Epithelial cell of esophagus (primary cell): ENCODE measurements at regions not wholly inside any gene's neighbourhood (a gene's known extent, or its start where the extent isn't known, plus 50 kb on each side); places are given as distances from the start of the nearest gene placed in this dataset.
"Not testable (repeated sequence)": the region's sequence is repeated elsewhere in the genome, so short reads cannot be mapped to it uniquely, and the experiment has no call there.

Source experiments
- DNase-seq: peaks from one replicate; pipeline ENCODE4 v3.0.0; 2010; ENCODE audit warnings: low read depth
- H3K4me3 ChIP-seq: 2 replicates; pipeline ENCODE4 v1.5.1; 2011; ENCODE audit warnings: mild to moderate bottlenecking, low read length, control low read depth
- TF ChIP-seq, protein P1 (sequence below): IDR thresholded peaks from 2 replicates; pipeline ENCODE4 v1.5.1; 2011; ENCODE audit warnings: low read depth, mild to moderate bottlenecking, low read length, control low read depth, inconsistent platforms; ENCODE audit not compliant: insufficient read depth; ENCODE audit errors: missing control alignments

DNA sequence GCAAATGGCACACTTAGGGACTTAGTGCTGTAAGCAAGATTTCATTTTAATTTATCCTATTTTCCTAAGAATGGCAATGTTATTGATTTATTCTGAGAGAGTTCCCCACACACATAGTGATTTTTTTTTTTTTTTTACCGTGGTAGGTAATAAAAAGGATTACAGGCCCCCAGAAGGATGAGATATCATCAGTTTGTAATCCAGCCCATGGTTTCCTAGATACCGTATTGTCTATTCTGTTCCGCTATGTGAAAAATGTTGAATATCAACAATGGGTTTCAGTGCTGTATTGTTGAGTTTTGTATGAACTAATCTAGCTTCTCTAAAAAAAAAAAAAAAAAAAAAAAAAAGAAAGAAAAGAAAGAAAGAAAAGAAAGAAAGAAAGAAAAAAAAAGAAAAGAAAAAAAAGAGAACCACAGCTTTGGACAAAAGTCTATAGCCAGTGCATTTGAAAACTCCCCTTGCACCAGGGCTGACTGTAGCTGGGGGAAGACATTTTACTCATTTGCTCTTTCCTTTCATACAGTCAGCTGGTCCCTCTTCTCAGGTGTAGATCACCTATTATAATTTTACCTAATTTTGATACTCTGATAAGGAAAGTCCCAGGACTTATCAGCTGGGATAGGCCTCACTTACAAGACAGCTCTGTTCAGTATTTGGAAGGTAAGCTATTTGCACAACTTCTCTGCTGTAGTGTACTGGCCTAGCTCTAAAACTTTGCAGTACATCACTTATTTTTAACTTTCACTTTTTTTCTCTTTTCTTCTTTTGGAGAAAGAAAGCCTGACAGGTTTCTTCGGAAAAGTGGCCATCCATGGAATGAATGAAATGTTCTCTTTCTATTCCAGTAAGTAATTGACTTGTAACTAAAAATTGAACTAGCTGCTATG, 101.4 kb upstream of the SOX2 start:
- DNase-seq, result no peak
- TF ChIP-seq, protein P1, sequence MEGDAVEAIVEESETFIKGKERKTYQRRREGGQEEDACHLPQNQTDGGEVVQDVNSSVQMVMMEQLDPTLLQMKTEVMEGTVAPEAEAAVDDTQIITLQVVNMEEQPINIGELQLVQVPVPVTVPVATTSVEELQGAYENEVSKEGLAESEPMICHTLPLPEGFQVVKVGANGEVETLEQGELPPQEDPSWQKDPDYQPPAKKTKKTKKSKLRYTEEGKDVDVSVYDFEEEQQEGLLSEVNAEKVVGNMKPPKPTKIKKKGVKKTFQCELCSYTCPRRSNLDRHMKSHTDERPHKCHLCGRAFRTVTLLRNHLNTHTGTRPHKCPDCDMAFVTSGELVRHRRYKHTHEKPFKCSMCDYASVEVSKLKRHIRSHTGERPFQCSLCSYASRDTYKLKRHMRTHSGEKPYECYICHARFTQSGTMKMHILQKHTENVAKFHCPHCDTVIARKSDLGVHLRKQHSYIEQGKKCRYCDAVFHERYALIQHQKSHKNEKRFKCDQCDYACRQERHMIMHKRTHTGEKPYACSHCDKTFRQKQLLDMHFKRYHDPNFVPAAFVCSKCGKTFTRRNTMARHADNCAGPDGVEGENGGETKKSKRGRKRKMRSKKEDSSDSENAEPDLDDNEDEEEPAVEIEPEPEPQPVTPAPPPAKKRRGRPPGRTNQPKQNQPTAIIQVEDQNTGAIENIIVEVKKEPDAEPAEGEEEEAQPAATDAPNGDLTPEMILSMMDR, result no peak
- no peak overlapping the region for H3K4me3 ChIP-seq

DNA sequence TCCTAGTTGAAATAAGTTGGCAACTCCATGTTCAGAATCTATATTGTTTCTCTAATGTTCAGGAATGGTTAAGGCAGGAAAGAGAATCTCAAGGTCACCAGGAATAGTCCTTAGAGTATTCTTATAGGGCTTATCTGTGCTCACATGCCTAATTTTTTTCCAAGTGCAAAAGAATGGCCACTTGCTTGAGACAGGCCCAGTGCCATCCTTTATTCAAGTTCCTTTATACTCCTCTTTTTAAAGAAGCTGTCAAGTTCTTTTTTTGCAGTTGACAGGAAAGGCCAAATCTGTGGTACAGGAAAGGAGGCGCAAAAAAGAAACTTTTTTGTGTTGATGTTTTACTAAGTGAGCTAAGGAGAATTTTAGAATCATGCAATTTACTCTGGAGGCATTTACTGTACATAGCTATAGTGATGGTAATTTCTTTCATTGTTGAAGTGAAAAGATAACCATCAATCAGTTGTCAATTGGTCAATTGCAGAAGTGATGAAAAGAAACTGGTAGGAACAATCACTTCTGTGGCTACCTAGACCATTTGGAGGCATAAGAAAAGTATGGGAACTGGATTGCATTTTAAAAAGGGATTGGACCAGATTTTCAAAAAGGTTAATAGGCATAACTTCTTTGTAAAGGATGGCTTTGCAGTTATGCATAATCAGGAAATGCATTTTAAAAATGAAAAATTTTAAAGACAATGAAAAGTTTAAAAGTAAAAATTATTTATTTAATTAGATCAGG, 102.5 kb upstream of the SOX2 start:
- no peak for DNase-seq
- H3K4me3 ChIP-seq, result no peak overlapping the region
- TF ChIP-seq, protein P1, result no peak

DNA sequence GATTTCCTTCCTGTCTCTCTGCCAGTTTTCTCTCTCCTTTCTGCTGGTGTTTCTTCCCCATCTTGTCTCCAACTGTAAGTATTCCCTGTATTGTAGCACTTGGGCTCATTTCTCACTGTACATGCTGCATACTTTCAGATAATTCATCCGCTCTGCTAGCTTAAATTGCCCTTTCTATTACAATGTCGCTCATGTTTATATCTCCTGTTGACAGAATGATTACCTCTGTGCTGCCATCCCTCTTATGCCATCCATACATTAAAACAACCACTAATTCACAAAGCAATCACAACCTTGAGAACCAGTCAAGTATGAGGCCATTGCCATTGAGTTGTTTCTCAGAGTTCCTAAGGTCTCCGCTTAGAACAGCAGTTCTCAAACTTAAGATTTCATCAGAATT, 107.5 kb upstream of the SOX2 start:
- no peak overlapping the region for H3K4me3 ChIP-seq
- no peak for DNase-seq
- TF ChIP-seq, protein P1, result no peak

DNA sequence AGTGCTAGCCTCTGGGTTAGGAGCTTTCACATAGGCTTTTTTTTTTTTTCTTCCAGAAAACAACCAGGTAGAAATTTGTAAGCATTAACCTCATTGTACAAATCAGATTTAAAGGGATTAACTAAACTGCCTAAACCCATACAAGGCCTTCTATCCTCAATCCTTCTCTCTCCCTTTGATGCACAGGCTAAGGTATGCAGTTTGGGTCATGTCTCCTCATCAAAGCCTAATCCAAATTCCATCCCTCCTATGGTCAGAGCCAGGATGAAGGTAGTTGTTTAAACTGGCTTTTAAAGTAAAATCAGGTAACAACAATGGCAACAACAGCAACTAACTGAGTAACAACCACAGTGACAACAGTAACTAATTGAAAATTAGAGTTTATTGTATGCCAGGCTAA, 115.6 kb upstream of the SOX2 start:
- no peak overlapping the region for H3K4me3 ChIP-seq
- no peak for DNase-seq
- TF ChIP-seq, protein P1, result no peak

DNA sequence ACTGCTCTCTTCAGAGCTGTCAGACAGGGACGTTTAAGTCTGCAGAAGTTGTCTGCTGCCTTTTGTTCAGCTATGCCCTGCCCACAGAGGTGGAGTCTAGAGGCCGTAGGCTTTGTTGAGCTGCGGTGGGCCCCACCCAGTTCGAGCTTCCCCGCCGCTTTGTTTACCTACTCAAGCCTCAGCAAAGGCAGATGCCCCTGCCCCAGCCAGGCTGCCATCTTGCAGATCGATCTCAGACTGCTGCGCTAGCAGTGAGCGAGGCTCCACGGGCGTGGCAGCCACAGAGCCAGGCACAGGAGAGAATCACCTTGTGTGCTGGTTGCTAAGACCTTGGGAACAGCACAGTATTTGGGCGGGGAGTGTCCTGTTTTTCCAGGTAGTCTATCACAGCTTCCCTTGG, 120.8 kb upstream of the SOX2 start:
- DNase-seq, H3K4me3 ChIP-seq: not testable (repeated sequence)

DNA sequence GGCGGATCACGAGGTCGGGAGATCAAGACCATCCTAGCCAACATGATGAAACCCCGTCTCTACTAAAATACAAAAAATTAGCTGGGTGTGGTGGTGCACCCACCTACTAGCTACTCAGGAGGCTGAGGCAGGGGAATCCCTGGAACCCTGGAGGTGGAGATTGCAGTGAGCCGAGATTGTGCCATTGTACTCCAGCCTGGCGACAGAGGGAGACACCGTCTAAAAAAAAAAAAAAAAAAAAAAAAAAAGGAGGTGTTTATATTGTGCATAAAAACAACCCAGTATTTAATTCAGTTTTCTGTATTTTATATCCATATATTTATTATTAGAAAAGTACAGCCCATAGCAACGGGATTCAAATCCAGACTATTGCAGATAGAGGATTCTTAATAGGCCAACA, 129.1 kb upstream of the SOX2 start:
- DNase-seq, result no peak
- no peak overlapping the region for H3K4me3 ChIP-seq
- TF ChIP-seq, protein P1, result no peak

DNA sequence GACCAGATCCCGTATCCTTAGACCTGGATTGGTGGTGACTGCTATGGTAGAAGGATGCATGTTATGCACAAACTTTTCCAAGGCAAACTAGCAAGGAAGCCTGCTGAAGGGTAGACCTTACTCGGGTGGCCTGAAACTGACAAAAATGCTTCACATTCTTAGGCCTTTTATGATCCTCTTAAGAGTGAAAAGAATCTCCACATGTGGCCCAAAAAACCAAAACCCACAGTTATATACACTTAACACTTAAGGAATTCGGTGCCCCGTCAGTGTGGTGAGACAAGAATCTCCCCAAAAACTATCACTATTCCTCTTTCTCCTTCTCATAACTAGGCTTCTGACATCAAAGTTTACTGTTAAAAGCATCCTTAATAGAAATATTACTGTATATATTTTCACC, 130.1 kb upstream of the SOX2 start:
- DNase-seq, result no peak
- no peak overlapping the region for H3K4me3 ChIP-seq
- TF ChIP-seq, protein P1, result no peak
